H1 (cell line): ENCODE measurements at regions not wholly inside any gene's neighbourhood (a gene's known extent, or its start where the extent isn't known, plus 50 kb on each side); places are given as distances from the start of the nearest gene placed in this dataset.

Experiments
- CTCF ChIA-PET: fragments of 300-600 bp; sonication (Branson Sonifier 250); formaldehyde crosslinking; loops from one replicate; lab custom pipeline; 2021; ENCODE audit not compliant: partially characterized antibody; lab: Charles Lee
- POLR2A ChIA-PET: fragments of 300-600 bp; sonication (Branson Sonifier 250); formaldehyde crosslinking; loops from one replicate; lab custom pipeline; 2021; ENCODE audit warnings: inconsistent platforms; ENCODE audit not compliant: partially characterized antibody; lab: Charles Lee
- DNase-seq, 2 experiments: peaks; one replicate each; pipeline versions ENCODE4 v3.0.0 to v3.0.0-alpha.2; 2010 to 2022; ENCODE audit warnings: low spot score in 2 of 2, low read depth in 1 of 2, mixed read lengths in 1 of 2
- FAIRE-seq: peaks from 2 replicates; lab custom pipeline; 2011; peaks lifted over from hg19 to GRCh38; lab: Jason Lieb, UNC
- H2AFZ ChIP-seq: 2 replicates; pipeline ENCODE4 v1.8.1; 2012; ENCODE audit warnings: low read length, inconsistent platforms
- H2AK5ac ChIP-seq: 2 replicates; pipeline ENCODE4 v1.6.1; 2013; ENCODE audit warnings: low read depth, low read length
- H2BK120ac ChIP-seq: replicated peaks from 2 replicates; pipeline ENCODE3; 2013; ENCODE audit warnings: low read depth, low read length, inconsistent platforms
- H2BK12ac ChIP-seq: 2 replicates; pipeline ENCODE4 v1.6.1; 2013; ENCODE audit warnings: low read depth, low read length
- H2BK15ac ChIP-seq: 2 replicates; pipeline ENCODE4 v1.6.1; 2013; ENCODE audit warnings: low read length
- H2BK20ac ChIP-seq: 2 replicates; pipeline ENCODE4 v1.6.1; 2013; ENCODE audit warnings: low read length
- H2BK5ac ChIP-seq: 2 replicates; pipeline ENCODE4 v1.6.1; 2013; ENCODE audit warnings: low read depth, low read length
- H3K14ac ChIP-seq: 2 replicates; pipeline ENCODE4 v1.6.1; 2013; ENCODE audit warnings: inconsistent platforms; ENCODE audit not compliant: insufficient read length
- H3K18ac ChIP-seq: 2 replicates; pipeline ENCODE4 v1.6.1; 2013; ENCODE audit warnings: low read length; ENCODE audit errors: extremely low read depth
- H3K23ac ChIP-seq: 2 replicates; pipeline ENCODE4 v1.6.1; 2013; ENCODE audit warnings: inconsistent platforms; ENCODE audit not compliant: insufficient read length
- H3K23me2 ChIP-seq: 2 replicates; pipeline ENCODE4 v1.6.1; 2013; ENCODE audit warnings: low read depth, low read length
- H3K27ac ChIP-seq: 2 replicates; pipeline ENCODE4 v1.6.1; 2011; ENCODE audit warnings: low read depth, low read length, inconsistent platforms
- H3K27me3 ChIP-seq, 4 experiments: replicated peaks in 1 of 4; 1 replicate in 1 of 4; 2 replicates in 3 of 4; pipeline versions ENCODE4 v1.6.1 to v1.8.1; 2011 to 2013; ENCODE audit warnings: low read length in 3 of 4, mild to moderate bottlenecking in 3 of 4, inconsistent platforms in 2 of 4, mixed read lengths in 2 of 4, moderate library complexity in 1 of 4; ENCODE audit not compliant: control insufficient read depth in 3 of 4, insufficient read depth in 3 of 4; ENCODE audit errors: extremely low read depth in 1 of 4
- H3K36me3 ChIP-seq, 4 experiments: 2 replicates each; pipeline versions ENCODE4 v1.6.1 to v1.8.1; 2011 to 2013; ENCODE audit warnings: mild to moderate bottlenecking in 4 of 4, low read length in 3 of 4, moderate library complexity in 2 of 4, control low read depth in 1 of 4, inconsistent platforms in 1 of 4; ENCODE audit not compliant: insufficient read depth in 4 of 4, control insufficient read depth in 2 of 4
- H3K4ac ChIP-seq: replicated peaks from 2 replicates; pipeline ENCODE3; 2013; ENCODE audit warnings: low read length, low read depth, mixed read lengths, inconsistent platforms; ENCODE audit not compliant: insufficient read length
- H3K4me1 ChIP-seq, 4 experiments: replicated peaks in 1 of 4; 1 replicate in 1 of 4; 2 replicates in 3 of 4; pipeline versions ENCODE4 v1.6.1 to v1.8.1; 2011 to 2013; ENCODE audit warnings: low read length in 3 of 4, inconsistent platforms in 2 of 4, mixed read lengths in 1 of 4; ENCODE audit not compliant: insufficient read depth in 4 of 4, control insufficient read depth in 3 of 4
- H3K4me2 ChIP-seq, 2 experiments: 2 replicates each; pipeline versions ENCODE4 v1.6.1 to v1.8.1; 2011 to 2013; ENCODE audit warnings: low read depth in 2 of 2, low read length in 2 of 2, control low read depth in 1 of 2, inconsistent platforms in 1 of 2, mild to moderate bottlenecking in 1 of 2; ENCODE audit not compliant: insufficient read depth in 1 of 2
- H3K4me3 ChIP-seq, 4 experiments: fragments of 200-600, 300-600 bp in 1 of 4; sonication (generic), shearing (Covaris generic), sonication (Bioruptor Twin) in 1 of 4; 2 replicates each; pipeline versions ENCODE4 v1.5.1 to v1.8.1; 2011 to 2016; ENCODE audit warnings: low read length in 4 of 4, low read depth in 3 of 4, control low read depth in 2 of 4, inconsistent platforms in 2 of 4, mild to moderate bottlenecking in 2 of 4, mixed read lengths in 1 of 4, moderate library complexity in 1 of 4; ENCODE audit not compliant: insufficient read depth in 2 of 4; ENCODE audit errors: extremely low read depth in 1 of 4
- H3K56ac ChIP-seq: replicated peaks from 2 replicates; pipeline ENCODE3; 2013; ENCODE audit warnings: low read depth, mild to moderate bottlenecking, mixed read lengths, low read length, inconsistent platforms; ENCODE audit not compliant: insufficient read length
- H3K79me1 ChIP-seq: 2 replicates; pipeline ENCODE4 v1.6.1; 2013; ENCODE audit warnings: low read depth, low read length, control low read depth
- H3K79me2 ChIP-seq, 2 experiments: 2 replicates each; pipeline versions ENCODE4 v1.6.1 to v1.8.1; 2012 to 2013; ENCODE audit warnings: low read length in 2 of 2, mild to moderate bottlenecking in 2 of 2, inconsistent platforms in 1 of 2; ENCODE audit not compliant: insufficient read depth in 2 of 2, control insufficient read depth in 1 of 2
- H3K9ac ChIP-seq, 4 experiments: replicated peaks in 1 of 4; 1 replicate in 1 of 4; 2 replicates in 3 of 4; pipeline versions ENCODE4 v1.6.1 to v1.8.1; 2011 to 2013; ENCODE audit warnings: low read depth in 3 of 4, low read length in 3 of 4, control low read depth in 2 of 4, mild to moderate bottlenecking in 2 of 4, moderate library complexity in 2 of 4, inconsistent platforms in 1 of 4; ENCODE audit errors: extremely low read depth in 1 of 4
- H3K9me3 ChIP-seq, 2 experiments: 2 replicates each; pipeline versions ENCODE4 v1.6.1 to v1.8.1; 2012 to 2013; ENCODE audit warnings: mild to moderate bottlenecking in 2 of 2, moderate library complexity in 2 of 2, control low read depth in 1 of 2, inconsistent platforms in 1 of 2, low read depth in 1 of 2, low read length in 1 of 2, mixed read lengths in 1 of 2; ENCODE audit not compliant: insufficient read depth in 2 of 2
- H4K20me1 ChIP-seq, 2 experiments: replicated peaks in 1 of 2; 2 replicates each; pipeline versions ENCODE3 to v1.8.1; 2011 to 2013; ENCODE audit warnings: inconsistent platforms in 2 of 2, low read length in 2 of 2, mild to moderate bottlenecking in 1 of 2; ENCODE audit not compliant: insufficient read depth in 2 of 2, control insufficient read depth in 1 of 2
- H4K5ac ChIP-seq: 2 replicates; pipeline ENCODE4 v1.6.1; 2013; ENCODE audit warnings: low read length, low read depth, mixed read lengths, inconsistent platforms; ENCODE audit not compliant: insufficient read length
- H4K8ac ChIP-seq: 2 replicates; pipeline ENCODE4 v1.8.0; 2013; ENCODE audit warnings: mild to moderate bottlenecking, moderate library complexity, low read length, inconsistent platforms; ENCODE audit not compliant: insufficient read depth; ENCODE audit errors: extremely low read depth
- H4K91ac ChIP-seq: replicated peaks from 2 replicates; pipeline ENCODE3; 2013; ENCODE audit warnings: low read length, mixed read lengths, inconsistent platforms; ENCODE audit not compliant: insufficient read length
- CBX5 ChIP-seq: fragments of 300-800, 300-1000 bp; sonication (generic); IDR thresholded peaks from 2 replicates; pipeline ENCODE4 v1.7.1; 2016; ENCODE audit warnings: antibody characterized with exemption, low read length, low read depth
- CEBPB ChIP-seq: IDR thresholded peaks from 2 replicates; pipeline ENCODE4 v1.6.1; 2012; ENCODE audit warnings: low read depth, low read length
- EP300 ChIP-seq, 2 experiments: IDR thresholded peaks; 1 replicate in 1 of 2; 2 replicates in 1 of 2; pipeline ENCODE4 v1.6.1; 2011 to 2012; ENCODE audit warnings: low read depth in 2 of 2, low read length in 2 of 2, mild to moderate bottlenecking in 2 of 2, borderline replicate concordance in 1 of 2, inconsistent platforms in 1 of 2, moderate library complexity in 1 of 2
- EZH2 ChIP-seq: fragments of 200-600 bp; sonication (generic); IDR thresholded peaks from 2 replicates; pipeline ENCODE4 v1.7.1; 2012; ENCODE audit warnings: low read depth, mild to moderate bottlenecking, moderate library complexity, low read length, inconsistent platforms; ENCODE audit not compliant: severe bottlenecking
- FOSL1 ChIP-seq: IDR thresholded peaks from 2 replicates; pipeline ENCODE4 v1.6.1; 2011; ENCODE audit warnings: mild to moderate bottlenecking, low read depth, low read length, moderate library complexity; ENCODE audit not compliant: insufficient read depth
- POU5F1 ChIP-seq: IDR thresholded peaks from 2 replicates; pipeline ENCODE4 v1.6.1; 2011; ENCODE audit warnings: low read depth, mild to moderate bottlenecking, low read length, moderate library complexity
- RBBP5 ChIP-seq: IDR thresholded peaks from 2 replicates; pipeline ENCODE4 v1.7.1; 2012; ENCODE audit warnings: low read depth, mild to moderate bottlenecking, inconsistent platforms, low read length, moderate library complexity, borderline replicate concordance
- TAF1 ChIP-seq: IDR thresholded peaks from 2 replicates; pipeline ENCODE4 v1.6.1; 2011; ENCODE audit warnings: mild to moderate bottlenecking, low read depth, low read length
- TBP ChIP-seq: IDR thresholded peaks from 2 replicates; pipeline ENCODE4 v1.6.1; 2011; ENCODE audit warnings: low read depth, low read length, improper control_type of control experiment
- TCF12 ChIP-seq: IDR thresholded peaks from 2 replicates; pipeline ENCODE4 v1.6.1; 2011; ENCODE audit warnings: low read depth, mild to moderate bottlenecking, low read length
- TEAD4 ChIP-seq: IDR thresholded peaks from 2 replicates; pipeline ENCODE4 v1.6.1; 2012; ENCODE audit warnings: low read depth, low read length, inconsistent platforms, mixed read lengths
- WGBS, 2 experiments: shearing (Covaris generic) in 1 of 2; methylation state at CpG; one replicate each; pipeline versions ENCODE4 v1.1.6 to v1.1.7; 2013 to 2015; ENCODE audit warnings: low lambda C conversion rate in 2 of 2, mixed read lengths in 2 of 2, inconsistent platforms in 1 of 2, low coverage in 1 of 2, missing lambda C conversion rate in 1 of 2; ENCODE audit not compliant: insufficient replicate concordance in 2 of 2, insufficient coverage in 1 of 2, insufficient read length in 1 of 2; ENCODE audit errors: extremely low coverage in 1 of 2, missing lambda C conversion rate in 1 of 2; 5-methylcytosine and 5-hydroxymethylcytosine counted together

DNA sequence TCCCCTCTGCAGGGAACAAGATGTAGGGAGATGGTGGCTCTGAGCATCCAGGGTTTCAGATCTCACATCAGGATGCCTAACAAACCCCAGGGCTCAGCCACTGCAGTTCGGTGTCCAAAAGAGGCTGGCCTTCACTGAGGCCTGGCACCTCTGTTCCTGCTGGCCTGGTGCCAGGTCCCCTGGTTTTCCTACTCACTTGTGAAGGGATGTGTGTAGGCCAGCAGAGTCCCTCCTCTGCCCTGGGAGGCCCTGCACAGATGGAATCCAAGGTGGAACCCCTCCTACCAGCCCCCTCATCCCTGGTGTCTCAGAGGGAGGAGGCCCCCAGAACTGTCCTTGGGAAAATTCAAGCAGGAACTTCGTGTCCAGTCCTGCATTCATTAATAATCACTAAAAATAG is 260.6 kb downstream of the CCSER2 start:
- CTCF ChIA-PET = interaction anchor here (1.2 to 9.8 kb wide), 6 partner anchors 15 to 324 kb away, joined by 4 to 72 read pairs (median 4); no protein-coding TSS in a partner anchor
- WGBS, 2 experiments = 100% methylated on average over 2 of the region's 2 CpGs; no CpG with 5 or more reads in 1 of the 2 experiments

More for the DNA sequence above, 260.6 kb downstream of the CCSER2 start:
- Histone ChIP-seq H3K36me3 (no peaks in the 10 kb centered on the region), H3K4me2 (no peak overlapping the region), H2AFZ (no peak overlapping the region), H2BK12ac (no peak overlapping the region), H3K9me3 (no peaks in the 10 kb centered on the region), H4K91ac (no peak overlapping the region), H4K5ac (no peak overlapping the region), H2AK5ac (0 out of 2 replicates have a peak overlapping the region, but pooled peaks have one; percentile 65), H3K27ac (no peak overlapping the region), H2BK120ac (no peak overlapping the region), H3K56ac (no peak overlapping the region), H3K27me3 (peaks cover 0 to 3% (median 0%) of the 10 kb centered on the region in 4 experiments; a peak in 1 of 7 replicates), H3K4me1 (peaks cover 0 to 12% (median 10%) of the 10 kb centered on the region in 4 experiments; a peak in 6 of 7 replicates), H2BK5ac (no peak overlapping the region), H3K23me2 (no peaks in the 10 kb centered on the region), H3K4ac (no peak overlapping the region), H4K8ac (no peak overlapping the region), H2BK15ac (no peak overlapping the region), H3K9ac (no peak overlapping the region), H2BK20ac (0 out of 2 replicates have a peak overlapping the region, but pooled peaks have one; percentile 72), H3K14ac (no peak overlapping the region), H3K18ac (no peak overlapping the region; the same call in 1 of the 2 replicates), H3K79me1 (no peaks in the 10 kb centered on the region), H3K4me3 (no peak overlapping the region), H3K23ac (no peak overlapping the region), H4K20me1 (no peaks in the 10 kb centered on the region), H3K79me2 (no peaks in the 10 kb centered on the region)
- POLR2A ChIA-PET = no interaction called here
- FAIRE-seq (no peak), DNase-seq (peak in 1 of 2 experiments; percentile 32)
- TF ChIP-seq EP300 (IDR thresholded peaks at IDR 0.05; ENCODE audit: borderline replicate concordance in 1 of 2, low read depth in 2 of 2, low read length in 2 of 2) (no peak), FOSL1 (no peak), CEBPB (no peak), RBBP5 (no peak), POU5F1 (no peak), CBX5 (no peak), TEAD4 (no peak), TBP (no peak), TCF12 (no peak), EZH2 (no peak), TAF1 (no peak)
